ENCODE measurements at regions not wholly inside any gene's neighbourhood (a gene's known extent, or its start where the extent isn't known, plus 50 kb on each side); places are given as distances from the start of the nearest gene placed in this dataset.
"Not testable (repeated sequence)": the region's sequence is repeated elsewhere in the genome, so short reads cannot be mapped to it uniquely, and the experiment has no call there.

- no peaks in the 10 kb centered on the region for H3K9me3 ChIP-seq (ENCODE audit: control insufficient read depth, low read length)
- H3K36me3 ChIP-seq (ENCODE audit: control insufficient read depth in 1 of 2, insufficient read depth in 2 of 2, low read length in 1 of 2), result no peaks in the 10 kb centered on the region
- H3K4me1 ChIP-seq (ENCODE audit: control insufficient read depth in 1 of 2, insufficient read depth in 2 of 2, low read length in 2 of 2), result no peaks in the 10 kb centered on the region
- 60% methylated on average over 2 of the region's 2 CpGs for WGBS, 2 donors
- intact Hi-C loops (cut with DNase I), result no loop called here
- DNase-seq (no peak), ATAC-seq (ENCODE audit: low FRiP score) (no peak)
- no peak overlapping the region for H3K27ac ChIP-seq (ENCODE audit: low read depth in 1 of 2, low read length in 2 of 2)
- H3K4me3 ChIP-seq (ENCODE audit: low read length in 2 of 2), result no peak overlapping the region
- H3K27me3 ChIP-seq (ENCODE audit: control insufficient read depth in 1 of 2, insufficient read depth in 2 of 2, low read length in 1 of 2), result no peaks in the 10 kb centered on the region
These were observed 69.7 kb upstream of the SETMAR start for GRCh38 chr3:4233488-4233887.

GRCh38 chr3:4234889-4235288 lies 68.3 kb upstream of the SETMAR start:
- Histone ChIP-seq H3K27me3 (ENCODE audit: control insufficient read depth in 1 of 2, insufficient read depth in 2 of 2, low read length in 1 of 2) (no peaks in the 10 kb centered on the region), H3K27ac (ENCODE audit: low read depth in 1 of 2, low read length in 2 of 2) (no peak overlapping the region), H3K4me3 (ENCODE audit: low read length in 2 of 2) (no peak overlapping the region), H3K9me3 (ENCODE audit: control insufficient read depth, low read length) (no peaks in the 10 kb centered on the region), H3K36me3 (ENCODE audit: control insufficient read depth in 1 of 2, insufficient read depth in 2 of 2, low read length in 1 of 2) (no peaks in the 10 kb centered on the region), H3K4me1 (ENCODE audit: control insufficient read depth in 1 of 2, insufficient read depth in 2 of 2, low read length in 2 of 2) (no peaks in the 10 kb centered on the region)
- intact Hi-C loops (cut with DNase I), result no loop called here
- DNase-seq (no peak), ATAC-seq (ENCODE audit: low FRiP score) (no peak)
- WGBS, 2 donors, result 55 to 62% methylated on average over 2 of the region's 2 CpGs

- WGBS, 2 donors, result 86 to 87% methylated on average over 3 of the region's 3 CpGs
- ATAC-seq (ENCODE audit: low FRiP score) (no peak), DNase-seq (no peak)
- Histone ChIP-seq H3K4me3 (ENCODE audit: low read length in 2 of 2) (no peak overlapping the region), H3K9me3 (ENCODE audit: control insufficient read depth, low read length) (no peaks in the 10 kb centered on the region), H3K27me3 (ENCODE audit: control insufficient read depth in 1 of 2, insufficient read depth in 2 of 2, low read length in 1 of 2) (no peaks in the 10 kb centered on the region), H3K36me3 (ENCODE audit: control insufficient read depth in 1 of 2, insufficient read depth in 2 of 2, low read length in 1 of 2) (no peaks in the 10 kb centered on the region), H3K27ac (ENCODE audit: low read depth in 1 of 2, low read length in 2 of 2) (no peak overlapping the region), H3K4me1 (ENCODE audit: control insufficient read depth in 1 of 2, insufficient read depth in 2 of 2, low read length in 2 of 2) (no peaks in the 10 kb centered on the region)
- intact Hi-C loops (cut with DNase I), result no loop called here
These were observed 67.5 kb upstream of the SETMAR start for GRCh38 chr3:4235690-4236089.

GRCh38 chr3:4241595-4242170 lies 61.5 kb upstream of the SETMAR start:
- H3K4me3 ChIP-seq (ENCODE audit: low read length in 2 of 2), result no peak overlapping the region
- H3K36me3 ChIP-seq (ENCODE audit: control insufficient read depth in 1 of 2, insufficient read depth in 2 of 2, low read length in 1 of 2), result no peaks in the 10 kb centered on the region
- H3K27ac ChIP-seq (ENCODE audit: low read depth in 1 of 2, low read length in 2 of 2), result no peak overlapping the region
- DNase-seq (no peak), ATAC-seq (ENCODE audit: low FRiP score) (no peak)
- H3K9me3 ChIP-seq (ENCODE audit: control insufficient read depth, low read length), result no peaks in the 10 kb centered on the region
- 81 to 82% methylated on average over 8 of the region's 8 CpGs for WGBS, 2 donors
- intact Hi-C loops (cut with DNase I), result no loop called here
- no peaks in the 10 kb centered on the region for H3K27me3 ChIP-seq (ENCODE audit: control insufficient read depth in 1 of 2, insufficient read depth in 2 of 2, low read length in 1 of 2)
- H3K4me1 ChIP-seq (ENCODE audit: control insufficient read depth in 1 of 2, insufficient read depth in 2 of 2, low read length in 2 of 2), result no peaks in the 10 kb centered on the region

- intact Hi-C loops (cut with DNase I), result no loop called here
- no peak for DNase-seq
These were observed 57.5 kb upstream of the SETMAR start for GRCh38 chr3:4245671-4246070.

GRCh38 chr3:4247391-4247790 lies 55.8 kb upstream of the SETMAR start:
- H3K36me3 ChIP-seq (ENCODE audit: control insufficient read depth in 1 of 2, insufficient read depth in 2 of 2, low read length in 1 of 2), result no peaks in the 10 kb centered on the region
- 65 to 67% methylated on average over 1 of the region's 1 CpG for WGBS, 2 donors
- H3K4me3 ChIP-seq (ENCODE audit: low read length in 2 of 2), result no peak overlapping the region
- H3K27ac ChIP-seq (ENCODE audit: low read depth in 1 of 2, low read length in 2 of 2), result no peak overlapping the region
- no peaks in the 10 kb centered on the region for H3K27me3 ChIP-seq (ENCODE audit: control insufficient read depth in 1 of 2, insufficient read depth in 2 of 2, low read length in 1 of 2)
- ATAC-seq (ENCODE audit: low FRiP score) (no peak), DNase-seq (no peak)
- H3K9me3 ChIP-seq (ENCODE audit: control insufficient read depth, low read length), result peaks cover 2% of the 10 kb centered on the region
- H3K4me1 ChIP-seq (ENCODE audit: control insufficient read depth in 1 of 2, insufficient read depth in 2 of 2, low read length in 2 of 2), result no peaks in the 10 kb centered on the region
- intact Hi-C loops (cut with DNase I), result no loop called here

More at GRCh38 chr3:4245671-4246070, 57.5 kb upstream of the SETMAR start:
- Histone ChIP-seq H3K27ac (ENCODE audit: low read depth in 1 of 2, low read length in 2 of 2) (no peak overlapping the region), H3K36me3 (ENCODE audit: control insufficient read depth in 1 of 2, insufficient read depth in 2 of 2, low read length in 1 of 2) (no peaks in the 10 kb centered on the region), H3K4me3 (ENCODE audit: low read length in 2 of 2) (no peak overlapping the region), H3K27me3 (ENCODE audit: control insufficient read depth in 1 of 2, insufficient read depth in 2 of 2, low read length in 1 of 2) (no peaks in the 10 kb centered on the region), H3K4me1 (ENCODE audit: control insufficient read depth in 1 of 2, insufficient read depth in 2 of 2, low read length in 2 of 2) (no peaks in the 10 kb centered on the region), H3K9me3 (ENCODE audit: control insufficient read depth, low read length) (peaks cover 2% of the 10 kb centered on the region)
- WGBS, 2 donors, result 71% methylated on average over 9 of the region's 9 CpGs
- ATAC-seq (ENCODE audit: low FRiP score), result no peak

GRCh38 chr3:4250064-4250463 lies 53.1 kb upstream of the SETMAR start:
- intact Hi-C loops (cut with DNase I), result no loop called here
- ATAC-seq (ENCODE audit: low FRiP score), result no peak
- 80 to 84% methylated on average over 4 of the region's 4 CpGs for WGBS, 2 donors

GRCh38 chr3:4251412-4251811 lies 51.8 kb upstream of the SETMAR start:
- H3K9me3 ChIP-seq (ENCODE audit: control insufficient read depth, low read length), result peaks cover 2% of the 10 kb centered on the region
- H3K4me3 ChIP-seq (ENCODE audit: low read length in 2 of 2), result no peak overlapping the region
- H3K4me1 ChIP-seq (ENCODE audit: control insufficient read depth in 1 of 2, insufficient read depth in 2 of 2, low read length in 2 of 2), result no peaks in the 10 kb centered on the region
- ATAC-seq (ENCODE audit: low FRiP score), result no peak
- no peak overlapping the region for H3K27ac ChIP-seq (ENCODE audit: low read depth in 1 of 2, low read length in 2 of 2)
- intact Hi-C loops (cut with DNase I), result no loop called here
- H3K27me3 ChIP-seq (ENCODE audit: control insufficient read depth in 1 of 2, insufficient read depth in 2 of 2, low read length in 1 of 2), result no peaks in the 10 kb centered on the region
- no peak for DNase-seq
- H3K36me3 ChIP-seq (ENCODE audit: control insufficient read depth in 1 of 2, insufficient read depth in 2 of 2, low read length in 1 of 2), result no peaks in the 10 kb centered on the region

More at GRCh38 chr3:4250064-4250463, 53.1 kb upstream of the SETMAR start:
- peaks cover 2% of the 10 kb centered on the region for H3K9me3 ChIP-seq (ENCODE audit: control insufficient read depth, low read length)
- no peak overlapping the region for H3K4me3 ChIP-seq (ENCODE audit: low read length in 2 of 2)
- no peaks in the 10 kb centered on the region for H3K27me3 ChIP-seq (ENCODE audit: control insufficient read depth in 1 of 2, insufficient read depth in 2 of 2, low read length in 1 of 2)
- H3K36me3 ChIP-seq (ENCODE audit: control insufficient read depth in 1 of 2, insufficient read depth in 2 of 2, low read length in 1 of 2), result no peaks in the 10 kb centered on the region
- H3K27ac ChIP-seq (ENCODE audit: low read depth in 1 of 2, low read length in 2 of 2), result no peak overlapping the region
- no peaks in the 10 kb centered on the region for H3K4me1 ChIP-seq (ENCODE audit: control insufficient read depth in 1 of 2, insufficient read depth in 2 of 2, low read length in 2 of 2)
- no peak for DNase-seq

GRCh38 chr3:4253072-4253832 lies 49.9 kb upstream of the SETMAR start:
- H3K4me3 ChIP-seq (ENCODE audit: low read length in 2 of 2); H3K27me3 ChIP-seq (ENCODE audit: control insufficient read depth in 1 of 2, insufficient read depth in 2 of 2, low read length in 1 of 2); ATAC-seq (ENCODE audit: low FRiP score); H3K36me3 ChIP-seq (ENCODE audit: control insufficient read depth in 1 of 2, insufficient read depth in 2 of 2, low read length in 1 of 2); H3K9me3 ChIP-seq (ENCODE audit: control insufficient read depth, low read length); intact Hi-C loops (cut with DNase I); H3K27ac ChIP-seq (ENCODE audit: low read depth in 1 of 2, low read length in 2 of 2); H3K4me1 ChIP-seq (ENCODE audit: control insufficient read depth in 1 of 2, insufficient read depth in 2 of 2, low read length in 2 of 2); DNase-seq: not testable (repeated sequence)
- WGBS, 2 donors, result 86 to 87% methylated on average over 17 to 26 of the region's 26 CpGs
